ENCODE measurements at regions not wholly inside any gene's neighbourhood (a gene's known extent, or its start where the extent isn't known, plus 50 kb on each side); places are given as distances from the start of the nearest gene placed in this dataset.

GRCh38 chr13:104987621-104988020, 1547.8 kb downstream of the EFNB2 start:
- H3K9me3 ChIP-seq: no peaks in the 10 kb centered on the region
- intact Hi-C loops (cut with DNase I): no loop called here
- H3K27ac ChIP-seq: no peak overlapping the region
- 61 to 71% methylated on average over 5 of the region's 5 CpGs for WGBS, 2 donors
- ATAC-seq (no peak), DNase-seq (no peak)
- no peak overlapping the region for H3K4me3 ChIP-seq
- H3K4me1 ChIP-seq: peaks cover 3% of the 10 kb centered on the region
- H3K36me3 ChIP-seq (replicated peaks in 1 of 2; ENCODE audit: insufficient read depth in 1 of 2, low read depth in 2 of 2): no peaks in the 10 kb centered on the region
- no peak for TF ChIP-seq POLR2A (IDR thresholded peaks at IDR 0.05)
- TF ChIP-seq, protein P1, sequence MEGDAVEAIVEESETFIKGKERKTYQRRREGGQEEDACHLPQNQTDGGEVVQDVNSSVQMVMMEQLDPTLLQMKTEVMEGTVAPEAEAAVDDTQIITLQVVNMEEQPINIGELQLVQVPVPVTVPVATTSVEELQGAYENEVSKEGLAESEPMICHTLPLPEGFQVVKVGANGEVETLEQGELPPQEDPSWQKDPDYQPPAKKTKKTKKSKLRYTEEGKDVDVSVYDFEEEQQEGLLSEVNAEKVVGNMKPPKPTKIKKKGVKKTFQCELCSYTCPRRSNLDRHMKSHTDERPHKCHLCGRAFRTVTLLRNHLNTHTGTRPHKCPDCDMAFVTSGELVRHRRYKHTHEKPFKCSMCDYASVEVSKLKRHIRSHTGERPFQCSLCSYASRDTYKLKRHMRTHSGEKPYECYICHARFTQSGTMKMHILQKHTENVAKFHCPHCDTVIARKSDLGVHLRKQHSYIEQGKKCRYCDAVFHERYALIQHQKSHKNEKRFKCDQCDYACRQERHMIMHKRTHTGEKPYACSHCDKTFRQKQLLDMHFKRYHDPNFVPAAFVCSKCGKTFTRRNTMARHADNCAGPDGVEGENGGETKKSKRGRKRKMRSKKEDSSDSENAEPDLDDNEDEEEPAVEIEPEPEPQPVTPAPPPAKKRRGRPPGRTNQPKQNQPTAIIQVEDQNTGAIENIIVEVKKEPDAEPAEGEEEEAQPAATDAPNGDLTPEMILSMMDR (IDR thresholded peaks at IDR 0.05): no peak
- no peaks in the 10 kb centered on the region for H3K27me3 ChIP-seq

GRCh38 chr13:104984296-104984818, 1551.1 kb downstream of the EFNB2 start:
- TF ChIP-seq, protein P1 (IDR thresholded peaks at IDR 0.05): no peak
- no peak for TF ChIP-seq POLR2A (IDR thresholded peaks at IDR 0.05)
- peak overlapping the region in 1 of 4 donors; percentile 46 for H3K27ac ChIP-seq
- no peaks in the 10 kb centered on the region for H3K9me3 ChIP-seq
- H3K4me3 ChIP-seq: no peak overlapping the region
- H3K27me3 ChIP-seq: no peaks in the 10 kb centered on the region
- ATAC-seq (no peak), DNase-seq (peak in 2 of 4 donors; percentile 15 to 33)
- intact Hi-C loops (cut with DNase I): no loop called here
- WGBS, 2 donors: 7 to 12% methylated on average over 2 of the region's 2 CpGs
- H3K4me1 ChIP-seq: peaks cover 3% of the 10 kb centered on the region
- H3K36me3 ChIP-seq (replicated peaks in 1 of 2; ENCODE audit: insufficient read depth in 1 of 2, low read depth in 2 of 2): no peaks in the 10 kb centered on the region

DNA sequence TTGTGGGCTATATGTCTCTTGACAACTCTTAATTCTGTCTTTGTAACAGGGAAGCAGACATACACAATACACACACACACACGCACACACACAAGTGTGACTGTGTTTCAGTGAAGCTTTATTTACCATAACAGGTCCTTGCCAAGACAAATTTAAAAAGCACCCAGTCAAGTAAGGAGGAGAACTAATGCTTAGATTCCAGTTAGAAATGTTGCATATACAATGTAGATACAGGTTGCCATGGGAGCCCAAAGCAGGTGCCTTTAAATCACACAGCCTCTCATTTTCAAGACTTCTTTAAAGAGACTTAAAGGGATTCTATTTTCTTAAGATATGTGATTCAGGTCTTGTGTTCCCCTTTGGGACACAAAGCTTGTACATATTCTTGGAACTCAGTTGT, 1551.9 kb downstream of the EFNB2 start:
- TF ChIP-seq POLR2A (IDR thresholded peaks at IDR 0.05): no peak
- TF ChIP-seq, protein P1 (IDR thresholded peaks at IDR 0.05): no peak
- DNase-seq (no peak), ATAC-seq (no peak)
- intact Hi-C loops (cut with DNase I): no loop called here
- H3K27me3 ChIP-seq: no peaks in the 10 kb centered on the region
- H3K27ac ChIP-seq: no peak overlapping the region
- no peaks in the 10 kb centered on the region for H3K36me3 ChIP-seq (replicated peaks in 1 of 2; ENCODE audit: insufficient read depth in 1 of 2, low read depth in 2 of 2)
- WGBS, 2 donors: 50 to 83% methylated on average over 1 of the region's 1 CpG
- no peak overlapping the region for H3K4me3 ChIP-seq
- no peaks in the 10 kb centered on the region for H3K9me3 ChIP-seq
- H3K4me1 ChIP-seq: peaks cover 3% of the 10 kb centered on the region

- Histone ChIP-seq H3K27me3 (no peaks in the 10 kb centered on the region), H3K36me3 (replicated peaks in 1 of 2; ENCODE audit: insufficient read depth in 1 of 2, low read depth in 2 of 2) (no peaks in the 10 kb centered on the region), H3K27ac (no peak overlapping the region), H3K4me1 (peaks cover 3% of the 10 kb centered on the region), H3K4me3 (no peak overlapping the region), H3K9me3 (no peaks in the 10 kb centered on the region)
- 15 to 30% methylated on average over 2 of the region's 2 CpGs for WGBS, 2 donors
- intact Hi-C loops (cut with DNase I): no loop called here
- DNase-seq (no peak), ATAC-seq (no peak)
- TF ChIP-seq, protein P1 (IDR thresholded peaks at IDR 0.05): no peak
- TF ChIP-seq POLR2A (IDR thresholded peaks at IDR 0.05): no peak
These were observed 1554.9 kb downstream of the EFNB2 start for GRCh38 chr13:104980586-104980985.

DNA sequence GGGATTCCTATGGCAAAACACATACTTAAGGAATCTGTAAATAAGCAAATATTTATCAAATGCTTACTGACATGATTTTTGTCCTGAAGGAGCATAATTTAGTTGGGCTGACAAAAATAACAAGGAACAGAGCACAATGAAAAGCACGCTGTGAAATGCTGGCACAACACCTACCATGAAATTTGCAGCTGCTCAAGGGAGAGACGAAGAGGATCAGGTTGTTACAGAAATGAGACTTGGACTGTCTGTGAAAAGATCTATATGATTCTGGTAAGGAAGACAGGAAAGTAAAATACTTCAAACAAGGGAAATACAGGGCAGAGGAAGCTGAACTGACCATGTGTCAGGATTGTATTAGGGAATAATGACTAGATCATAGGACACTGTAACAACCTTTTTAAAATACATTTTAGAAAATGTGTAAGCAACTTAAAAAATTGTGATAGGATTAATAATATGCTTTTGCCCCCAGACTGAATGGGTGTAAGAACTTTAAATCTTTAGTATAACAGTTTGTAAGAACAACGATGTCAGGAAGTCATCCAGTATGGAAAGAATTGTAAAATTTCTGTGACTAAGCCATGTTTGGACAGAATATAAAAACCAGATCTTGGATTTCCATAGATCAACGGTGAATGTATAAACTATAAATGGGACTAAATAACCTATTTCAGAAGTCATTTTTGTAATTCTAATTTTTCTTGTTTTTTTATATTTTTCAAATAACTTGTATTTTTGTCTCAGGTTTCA, 1556.0 kb downstream of the EFNB2 start:
- ATAC-seq: no peak

More for the DNA sequence above, 1556.0 kb downstream of the EFNB2 start:
- intact Hi-C loops (cut with DNase I): no loop called here
- DNase-seq: no peak
- H3K27me3 ChIP-seq: no peaks in the 10 kb centered on the region
- no peaks in the 10 kb centered on the region for H3K36me3 ChIP-seq (replicated peaks in 1 of 2; ENCODE audit: insufficient read depth in 1 of 2, low read depth in 2 of 2)
- no peak overlapping the region for H3K4me3 ChIP-seq
- no peaks in the 10 kb centered on the region for H3K9me3 ChIP-seq
- TF ChIP-seq, protein P1 (IDR thresholded peaks at IDR 0.05): no peak
- TF ChIP-seq POLR2A (IDR thresholded peaks at IDR 0.05): no peak
- no peak overlapping the region for H3K27ac ChIP-seq
- WGBS, 2 donors: 63 to 70% methylated on average over 4 of the region's 4 CpGs
- H3K4me1 ChIP-seq: peaks cover 3% of the 10 kb centered on the region
